Suprapubic skin (tissue), 3 donors: ENCODE measurements at regions not wholly inside any gene's neighbourhood (a gene's known extent, or its start where the extent isn't known, plus 50 kb on each side); places are given as distances from the start of the nearest gene placed in this dataset.

Experiments used
- EP300 ChIP-seq: sonication (generic); formaldehyde crosslinking; IDR thresholded peaks from one replicate; pipeline ENCODE4 v1.6.1; 2017; ENCODE audit warnings: antibody characterized with exemption
- POLR2A ChIP-seq, 2 donors: fragments of 450-650 bp; IDR thresholded peaks; one replicate each; pipeline ENCODE4 v1.6.1; 2017; ENCODE audit warnings: antibody characterized with exemption in 2 of 2, mild to moderate bottlenecking in 2 of 2, moderate library complexity in 2 of 2
- TF ChIP-seq, protein P1 (sequence below), 2 donors: fragments of 200-600 bp in 1 of 2; fragments of 450-650 bp in 1 of 2; sonication (generic) in 1 of 2; IDR thresholded peaks; one replicate each; pipeline ENCODE4 v1.5.1; 2016 to 2019; ENCODE audit warnings: antibody characterized with exemption in 2 of 2, mild to moderate bottlenecking in 1 of 2, moderate library complexity in 1 of 2

DNA sequence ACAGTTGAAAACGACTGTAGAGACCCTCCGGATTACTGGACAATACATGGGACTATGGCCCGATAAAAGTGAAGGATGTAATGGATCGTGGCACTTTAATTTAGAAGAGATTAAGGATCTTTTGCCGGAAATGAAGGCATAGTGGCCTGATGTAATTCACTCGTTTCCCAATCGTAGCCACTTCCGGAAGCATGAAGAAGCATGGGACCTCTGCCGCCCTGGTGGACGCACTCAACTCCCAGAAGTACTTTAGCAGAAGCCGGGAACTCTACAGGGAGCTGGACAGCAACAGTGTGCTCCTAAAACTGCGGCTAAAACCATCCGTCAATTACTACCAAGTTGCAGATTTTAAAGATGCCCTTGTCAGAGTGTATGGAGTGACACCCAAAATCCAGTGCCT, 59.6 kb upstream of the NUPR2 start:
- no peak for TF ChIP-seq EP300
- TF ChIP-seq, protein P1, sequence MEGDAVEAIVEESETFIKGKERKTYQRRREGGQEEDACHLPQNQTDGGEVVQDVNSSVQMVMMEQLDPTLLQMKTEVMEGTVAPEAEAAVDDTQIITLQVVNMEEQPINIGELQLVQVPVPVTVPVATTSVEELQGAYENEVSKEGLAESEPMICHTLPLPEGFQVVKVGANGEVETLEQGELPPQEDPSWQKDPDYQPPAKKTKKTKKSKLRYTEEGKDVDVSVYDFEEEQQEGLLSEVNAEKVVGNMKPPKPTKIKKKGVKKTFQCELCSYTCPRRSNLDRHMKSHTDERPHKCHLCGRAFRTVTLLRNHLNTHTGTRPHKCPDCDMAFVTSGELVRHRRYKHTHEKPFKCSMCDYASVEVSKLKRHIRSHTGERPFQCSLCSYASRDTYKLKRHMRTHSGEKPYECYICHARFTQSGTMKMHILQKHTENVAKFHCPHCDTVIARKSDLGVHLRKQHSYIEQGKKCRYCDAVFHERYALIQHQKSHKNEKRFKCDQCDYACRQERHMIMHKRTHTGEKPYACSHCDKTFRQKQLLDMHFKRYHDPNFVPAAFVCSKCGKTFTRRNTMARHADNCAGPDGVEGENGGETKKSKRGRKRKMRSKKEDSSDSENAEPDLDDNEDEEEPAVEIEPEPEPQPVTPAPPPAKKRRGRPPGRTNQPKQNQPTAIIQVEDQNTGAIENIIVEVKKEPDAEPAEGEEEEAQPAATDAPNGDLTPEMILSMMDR (IDR thresholded peaks at IDR 0.05): no peak
- TF ChIP-seq POLR2A (IDR thresholded peaks at IDR 0.05): no peak
